HUDEP-2 (cell line): ENCODE measurements at regions not wholly inside any gene's neighbourhood (a gene's known extent, or its start where the extent isn't known, plus 50 kb on each side); places are given as distances from the start of the nearest gene placed in this dataset.

Experiments used
- DNase-seq, 76 experiments: peaks; one replicate each; lab custom pipeline; 2025; ENCODE audit not compliant: unreplicated experiment in 76 of 76; lab: John Stamatoyannopoulos, UW

- no peak for DNase-seq
Measured at GRCh38 chr10:2748287-2748686, 319.1 kb upstream of the PFKP start.

- no peak for DNase-seq
Measured at GRCh38 chr10:2746638-2747037, 320.7 kb upstream of the PFKP start.

GRCh38 chr10:2745666-2746065, 321.7 kb upstream of the PFKP start:
- no peak for DNase-seq

GRCh38 chr10:2744547-2745200, 322.7 kb upstream of the PFKP start:
- peak in 4 of 76 experiments; percentile 0 to 4 (median 2) for DNase-seq

GRCh38 chr10:2734603-2735002, 332.7 kb upstream of the PFKP start:
- no peak for DNase-seq

- DNase-seq: no peak
Measured at GRCh38 chr10:2733278-2733963, 333.9 kb upstream of the PFKP start.

GRCh38 chr10:2731940-2732339, 335.4 kb upstream of the PFKP start:
- no peak for DNase-seq

- DNase-seq: no peak
Measured at GRCh38 chr10:2729197-2729596, 338.2 kb upstream of the PFKP start.

- DNase-seq: no peak
Measured at GRCh38 chr10:2728087-2728486, 339.3 kb upstream of the PFKP start.

GRCh38 chr10:2716596-2716995, 350.8 kb upstream of the PFKP start:
- DNase-seq: no peak

GRCh38 chr10:2714597-2714996, 352.8 kb upstream of the PFKP start:
- DNase-seq: no peak

- DNase-seq: no peak
Measured at GRCh38 chr10:2703953-2704352, 363.4 kb upstream of the PFKP start.

- no peak for DNase-seq
Measured at GRCh38 chr10:2701802-2702201, 365.5 kb upstream of the PFKP start.

- DNase-seq: no peak
Measured at GRCh38 chr10:2700626-2701305, 366.6 kb upstream of the PFKP start.

GRCh38 chr10:2688958-2689357, 378.4 kb upstream of the PFKP start:
- no peak for DNase-seq

GRCh38 chr10:2686691-2687090, 380.7 kb upstream of the PFKP start:
- DNase-seq: no peak

- DNase-seq: no peak
Measured at GRCh38 chr10:2682491-2682890, 384.9 kb upstream of the PFKP start.

GRCh38 chr10:2681891-2682290, 385.5 kb upstream of the PFKP start:
- no peak for DNase-seq

GRCh38 chr10:2680821-2681220, 386.5 kb upstream of the PFKP start:
- DNase-seq: no peak

- no peak for DNase-seq
Measured at GRCh38 chr10:2679646-2680045, 387.7 kb upstream of the PFKP start.

- DNase-seq: no peak
Measured at GRCh38 chr10:2676455-2676854, 390.9 kb upstream of the PFKP start.

GRCh38 chr10:2674451-2674850, 392.9 kb upstream of the PFKP start:
- no peak for DNase-seq
